Caco-2 (cell line): ENCODE measurements at regions not wholly inside any gene's neighbourhood (a gene's known extent, or its start where the extent isn't known, plus 50 kb on each side); places are given as distances from the start of the nearest gene placed in this dataset.

ENCODE experiments used
- BruUV-seq: library from RNA; stranded (reverse); fragments of 400-500 nt; replicated peaks from 2 replicates; lab custom pipeline; 2021; lab: Mats Ljungman, UMichigan
- CTCF ChIA-PET: fragments of 300-600 bp; sonication (Branson Sonifier 250); formaldehyde crosslinking; loops from one replicate; lab custom pipeline; 2022; ENCODE audit warnings: antibody characterized with exemption; lab: Charles Lee
- POLR2A ChIA-PET: fragments of 300-600 bp; sonication (Branson Sonifier 250); formaldehyde crosslinking; loops from one replicate; lab custom pipeline; 2022; ENCODE audit warnings: antibody characterized with exemption; lab: Charles Lee
- DNase-seq, 2 experiments: peaks; one replicate each; pipeline versions ENCODE4 v3.0.0 to v3.0.0-alpha.2; 2020 to 2022
- H3K27me3 ChIP-seq: replicated peaks from 2 replicates; pipeline ENCODE4 v1.6.0; 2011; ENCODE audit warnings: low read length; ENCODE audit not compliant: control insufficient read depth, insufficient read depth
- H3K36me3 ChIP-seq: 2 replicates; pipeline ENCODE4 v1.5.1; 2011; ENCODE audit warnings: low read length; ENCODE audit not compliant: control insufficient read depth, insufficient read depth
- H3K4me1 ChIP-seq: fragments of 250-450 bp; sonication (Bioruptor Pico); 2 replicates; pipeline ENCODE4 v1.5.1; 2020; ENCODE audit warnings: mild to moderate bottlenecking
- H3K4me3 ChIP-seq: 2 replicates; pipeline ENCODE4 v1.5.1; 2011; ENCODE audit warnings: low read depth, mild to moderate bottlenecking, control low read depth, low read length
- H3K9me3 ChIP-seq: fragments of 250-450 bp; sonication (Bioruptor Pico); 2 replicates; pipeline ENCODE4 v1.5.1; 2020; ENCODE audit warnings: mild to moderate bottlenecking, moderate library complexity
- H3K27ac Mint-ChIP-seq: one replicate; pipeline ENCODE4 v1.8.0; 2022; ENCODE audit warnings: mixed read lengths; ENCODE audit not compliant: unreplicated experiment
- H3K27me3 Mint-ChIP-seq: one replicate; pipeline ENCODE4 v1.8.0; 2022; ENCODE audit warnings: mixed read lengths; ENCODE audit not compliant: insufficient read depth, unreplicated experiment
- H3K36me3 Mint-ChIP-seq: one replicate; pipeline ENCODE4 v1.8.0; 2022; ENCODE audit warnings: mild to moderate bottlenecking, mixed read lengths; ENCODE audit not compliant: insufficient read depth, unreplicated experiment
- H3K4me1 Mint-ChIP-seq: one replicate; pipeline ENCODE4 v1.8.0; 2022; ENCODE audit warnings: low read depth, mixed read lengths; ENCODE audit not compliant: unreplicated experiment
- H3K4me3 Mint-ChIP-seq: one replicate; pipeline ENCODE4 v1.8.0; 2022; ENCODE audit warnings: mild to moderate bottlenecking, moderate library complexity, mixed read lengths; ENCODE audit not compliant: unreplicated experiment
- H3K9me3 Mint-ChIP-seq: one replicate; pipeline ENCODE4 v1.8.0; 2022; ENCODE audit warnings: mixed read lengths; ENCODE audit not compliant: unreplicated experiment
- intact Hi-C: fragments of 100-400 bp; cut with micrococcal nuclease; formaldehyde crosslinking; loops from one replicate; pipeline ENCODE4 v1.10.0; 2022; ENCODE audit not compliant: unreplicated experiment
- TF ChIP-seq, protein P1 (sequence below), 2 experiments: fragments of 200-600 bp in 1 of 2; IDR thresholded peaks; 1 replicate in 1 of 2; 2 replicates in 1 of 2; pipeline versions ENCODE4 v1.5.1 to v1.8.0; 2011 to 2022; ENCODE audit warnings: antibody characterized with exemption in 1 of 2, control low read depth in 1 of 2, inconsistent platforms in 1 of 2, low read depth in 1 of 2, low read length in 1 of 2, mild to moderate bottlenecking in 1 of 2, moderate library complexity in 1 of 2; ENCODE audit not compliant: insufficient read depth in 1 of 2, severe bottlenecking in 1 of 2, unreplicated experiment in 1 of 2

- no peak overlapping the region for H3K4me3 Mint-ChIP-seq
- no peaks in the 10 kb centered on the region for H3K4me1 ChIP-seq
- H3K4me1 Mint-ChIP-seq: peaks cover 6% of the 10 kb centered on the region
- TF ChIP-seq, protein P1, sequence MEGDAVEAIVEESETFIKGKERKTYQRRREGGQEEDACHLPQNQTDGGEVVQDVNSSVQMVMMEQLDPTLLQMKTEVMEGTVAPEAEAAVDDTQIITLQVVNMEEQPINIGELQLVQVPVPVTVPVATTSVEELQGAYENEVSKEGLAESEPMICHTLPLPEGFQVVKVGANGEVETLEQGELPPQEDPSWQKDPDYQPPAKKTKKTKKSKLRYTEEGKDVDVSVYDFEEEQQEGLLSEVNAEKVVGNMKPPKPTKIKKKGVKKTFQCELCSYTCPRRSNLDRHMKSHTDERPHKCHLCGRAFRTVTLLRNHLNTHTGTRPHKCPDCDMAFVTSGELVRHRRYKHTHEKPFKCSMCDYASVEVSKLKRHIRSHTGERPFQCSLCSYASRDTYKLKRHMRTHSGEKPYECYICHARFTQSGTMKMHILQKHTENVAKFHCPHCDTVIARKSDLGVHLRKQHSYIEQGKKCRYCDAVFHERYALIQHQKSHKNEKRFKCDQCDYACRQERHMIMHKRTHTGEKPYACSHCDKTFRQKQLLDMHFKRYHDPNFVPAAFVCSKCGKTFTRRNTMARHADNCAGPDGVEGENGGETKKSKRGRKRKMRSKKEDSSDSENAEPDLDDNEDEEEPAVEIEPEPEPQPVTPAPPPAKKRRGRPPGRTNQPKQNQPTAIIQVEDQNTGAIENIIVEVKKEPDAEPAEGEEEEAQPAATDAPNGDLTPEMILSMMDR (IDR thresholded peaks at IDR 0.05; ENCODE audit: insufficient read depth in 1 of 2, low read depth in 1 of 2, low read length in 1 of 2, severe bottlenecking in 1 of 2, unreplicated experiment in 1 of 2): no peak
- no peak overlapping the region for H3K4me3 ChIP-seq
- DNase-seq: no peak
- no peak overlapping the region for H3K27ac Mint-ChIP-seq
- CTCF ChIA-PET: no interaction called here
- no peaks in the 10 kb centered on the region for H3K9me3 ChIP-seq
- POLR2A ChIA-PET: interaction anchor here (0.6 kb wide), 1 partner anchor 244 kb away, joined by 13 read pairs; no protein-coding TSS in a partner anchor
- H3K27me3 Mint-ChIP-seq: peaks cover 4% of the 10 kb centered on the region
- H3K9me3 Mint-ChIP-seq: no peaks in the 10 kb centered on the region
- H3K36me3 ChIP-seq: no peaks in the 10 kb centered on the region
- H3K36me3 Mint-ChIP-seq: no peaks in the 10 kb centered on the region
- BruUV-seq: no TSS peak
- H3K27me3 ChIP-seq: no peaks in the 10 kb centered on the region
- intact Hi-C loops: no loop called here
Observed at GRCh38 chr20:8960241-8960640, 108.6 kb upstream of the PLCB4 start.

DNA sequence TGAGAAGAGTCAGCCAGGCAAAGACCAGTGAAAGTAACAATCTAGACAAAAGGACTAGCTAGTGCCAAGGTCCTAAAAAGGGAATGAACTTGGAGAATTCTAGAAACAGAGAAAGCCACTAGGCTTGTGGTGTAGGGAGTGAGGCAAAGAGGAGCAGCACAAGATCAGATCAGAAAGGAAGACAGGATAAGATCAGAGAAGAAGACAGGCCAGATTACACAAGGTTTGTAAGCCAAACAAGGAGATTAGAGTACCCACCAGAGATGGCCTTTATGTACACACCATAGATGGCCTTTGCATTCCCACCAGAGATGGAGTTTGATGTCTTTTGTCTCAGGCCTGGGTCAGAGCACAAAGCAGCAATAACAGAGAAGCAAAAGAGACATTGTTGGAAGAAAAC is 105.6 kb upstream of the PLCB4 start:
- CTCF ChIA-PET: no interaction called here
- peaks cover 6% of the 10 kb centered on the region for H3K4me1 Mint-ChIP-seq

DNA sequence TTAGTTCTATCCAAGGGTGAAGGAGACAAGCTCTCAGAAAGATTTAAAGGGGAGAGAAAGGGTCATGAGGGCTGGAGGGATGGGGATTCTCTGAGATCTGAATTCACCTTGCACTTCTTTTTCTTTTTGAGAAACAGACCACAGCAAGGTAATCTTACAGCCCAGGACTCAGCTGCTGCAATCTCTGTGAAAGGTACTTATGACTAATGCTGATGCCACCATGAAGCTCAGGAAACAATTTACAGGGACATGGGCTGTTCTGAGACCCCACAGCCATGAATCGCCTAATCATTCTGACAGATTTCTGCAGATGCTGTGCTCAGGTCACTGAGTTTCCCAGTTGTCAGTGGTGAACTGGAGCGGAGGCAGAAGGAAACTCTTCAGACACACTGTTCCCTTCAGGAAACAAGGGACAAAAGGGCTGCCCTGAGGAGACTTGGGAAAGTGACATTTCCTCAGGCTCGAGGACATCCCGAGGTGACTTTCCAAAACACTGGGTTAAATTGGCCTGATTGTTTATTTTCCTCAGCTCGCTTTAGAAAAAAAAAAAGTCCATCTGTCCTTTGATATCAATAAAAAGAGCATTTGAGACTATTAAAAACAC is 103.8 kb upstream of the PLCB4 start:
- DNase-seq: no peak
- ChIA-PET POLR2A (no interaction called here), CTCF (interaction anchor here (0.5 kb wide), 1 partner anchor 15 kb away, joined by 3 read pairs; no protein-coding TSS in a partner anchor)
- no peaks in the 10 kb centered on the region for H3K9me3 Mint-ChIP-seq
- no peaks in the 10 kb centered on the region for H3K27me3 ChIP-seq
- intact Hi-C loops: no loop called here
- peaks cover 6% of the 10 kb centered on the region for H3K4me1 Mint-ChIP-seq
- TF ChIP-seq, protein P1 (IDR thresholded peaks at IDR 0.05; ENCODE audit: insufficient read depth in 1 of 2, low read depth in 1 of 2, low read length in 1 of 2, severe bottlenecking in 1 of 2, unreplicated experiment in 1 of 2): no peak
- BruUV-seq: no TSS peak
- no peaks in the 10 kb centered on the region for H3K36me3 ChIP-seq
- H3K4me1 ChIP-seq: no peaks in the 10 kb centered on the region
- H3K36me3 Mint-ChIP-seq: no peaks in the 10 kb centered on the region
- H3K4me3 Mint-ChIP-seq: no peak overlapping the region
- no peaks in the 10 kb centered on the region for H3K9me3 ChIP-seq
- peaks cover 12% of the 10 kb centered on the region for H3K27me3 Mint-ChIP-seq
- H3K4me3 ChIP-seq: no peak overlapping the region
- no peak overlapping the region for H3K27ac Mint-ChIP-seq

More for the DNA sequence above, 105.6 kb upstream of the PLCB4 start:
- Mint-ChIP-seq H3K36me3 (no peaks in the 10 kb centered on the region), H3K27me3 (peaks cover 7% of the 10 kb centered on the region), H3K27ac (no peak overlapping the region), H3K4me3 (no peak overlapping the region), H3K9me3 (no peaks in the 10 kb centered on the region)
- Histone ChIP-seq H3K4me3 (no peak overlapping the region), H3K27me3 (no peaks in the 10 kb centered on the region), H3K4me1 (no peaks in the 10 kb centered on the region), H3K36me3 (no peaks in the 10 kb centered on the region), H3K9me3 (no peaks in the 10 kb centered on the region)
- POLR2A ChIA-PET: no interaction called here
- DNase-seq: no peak
- TF ChIP-seq, protein P1 (IDR thresholded peaks at IDR 0.05; ENCODE audit: insufficient read depth in 1 of 2, low read depth in 1 of 2, low read length in 1 of 2, severe bottlenecking in 1 of 2, unreplicated experiment in 1 of 2): no peak
- intact Hi-C loops: no loop called here
- no TSS peak for BruUV-seq
